Head of caudate nucleus (tissue), 42 donors: ENCODE measurements at regions not wholly inside any gene's neighbourhood (a gene's known extent, or its start where the extent isn't known, plus 50 kb on each side); places are given as distances from the start of the nearest gene placed in this dataset.

Experiments used
- DNase-seq, 42 donors: peaks; one replicate each; pipeline versions ENCODE4 v3.0.0 to v3.0.0-alpha.2; 2020 to 2021; ENCODE audit warnings: mixed read lengths in 7 of 42
- intact Hi-C: fragments of 100-400 bp; cut with DNase I; formaldehyde crosslinking; loops from one replicate; pipeline ENCODE4 v1.15.0; 2022

DNA sequence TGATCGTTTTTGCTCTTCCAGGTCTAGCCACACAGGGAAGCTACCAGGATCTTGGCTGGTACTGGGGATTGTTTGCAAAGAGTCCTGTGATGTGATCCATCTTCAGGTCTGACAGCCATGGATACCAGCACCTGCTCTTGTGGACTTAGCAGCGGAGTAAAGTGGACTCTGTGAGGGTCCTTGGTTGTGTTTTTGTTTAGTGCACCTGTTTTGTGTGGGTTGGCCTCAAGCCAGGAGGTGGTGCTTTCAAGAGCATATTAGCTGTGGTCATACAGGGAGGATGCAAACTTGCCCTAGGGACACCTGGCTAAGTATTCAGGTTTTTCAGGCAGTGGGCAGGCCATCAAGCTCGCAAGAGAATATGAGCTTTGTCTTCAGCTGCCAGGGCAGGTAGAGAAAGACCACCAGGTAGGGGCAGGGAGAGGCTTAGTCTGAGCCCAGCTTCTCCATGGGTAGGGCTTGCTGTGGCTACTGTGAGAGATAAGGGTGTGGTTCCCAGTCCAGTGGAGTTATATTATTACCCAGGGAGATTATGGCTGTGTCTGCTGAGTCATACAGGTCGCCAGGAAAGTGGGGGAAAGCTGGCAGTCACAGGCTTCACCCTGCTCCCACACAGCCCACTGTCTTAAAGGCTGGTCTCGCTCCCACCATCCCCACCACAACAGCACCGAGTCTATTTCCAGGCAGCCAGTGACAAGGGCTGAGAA lies 293.7 kb downstream of the PCDH18 start:
- intact Hi-C loops: no loop called here

GRCh38 chr4:137226900-137227299 lies 305.4 kb downstream of the PCDH18 start:
- DNase-seq: no peak
- intact Hi-C loops: no loop called here

More for the DNA sequence above, 293.7 kb downstream of the PCDH18 start:
- no peak for DNase-seq

DNA sequence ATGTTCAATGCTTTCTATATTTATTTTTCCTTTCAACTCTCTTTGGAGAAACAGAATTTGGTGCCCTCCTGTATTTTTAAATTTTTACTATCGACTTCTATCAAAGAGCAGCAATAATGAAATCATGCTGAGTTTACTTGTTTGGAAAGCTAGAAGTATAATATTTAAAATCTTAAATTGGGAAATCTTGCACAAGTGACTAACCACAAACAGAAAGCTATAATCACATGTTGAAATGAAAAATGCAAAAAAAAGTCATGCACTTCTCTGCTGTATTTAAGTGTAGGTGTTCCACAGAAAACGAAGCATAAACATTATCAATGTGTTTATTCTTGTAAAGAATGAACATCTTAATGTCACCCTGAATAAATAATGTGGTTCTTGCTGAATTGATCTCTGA lies 306.1 kb downstream of the PCDH18 start:
- DNase-seq: no peak
- intact Hi-C loops: no loop called here

DNA sequence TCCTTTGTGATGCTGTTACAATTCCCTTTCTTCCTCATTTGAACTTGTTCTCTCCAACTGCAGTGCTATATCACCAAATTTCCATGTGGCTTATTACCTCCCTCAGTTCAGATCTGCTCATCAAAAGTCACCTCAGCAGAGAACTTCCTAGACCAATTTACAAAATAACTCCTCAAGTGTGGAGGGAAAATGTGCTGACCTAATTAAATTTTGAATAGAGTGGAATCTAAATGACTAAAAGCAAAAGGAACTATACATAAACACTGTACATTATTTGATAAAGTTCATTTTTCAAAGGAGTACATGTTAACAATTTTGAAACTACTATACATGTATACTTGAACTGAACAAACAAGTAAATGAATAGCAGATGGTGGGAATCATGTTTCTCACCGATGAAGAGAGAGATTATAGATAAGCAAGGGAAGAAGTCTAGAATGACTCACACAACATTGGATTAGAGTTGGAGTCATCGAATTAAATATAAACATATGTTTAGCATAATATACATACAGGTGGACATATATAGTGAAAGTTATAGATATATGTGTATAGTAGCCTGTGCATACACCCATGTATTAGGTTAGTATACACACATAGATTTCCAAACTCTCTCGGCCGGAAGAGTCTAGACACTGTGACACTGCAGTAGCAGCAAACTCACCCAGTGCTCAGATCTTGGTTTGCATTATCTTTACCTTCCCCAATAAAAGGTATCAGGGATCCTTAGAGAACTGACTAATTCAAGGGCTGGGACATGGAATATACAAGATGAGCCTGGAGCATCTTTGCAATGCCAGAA lies 318.7 kb downstream of the PCDH18 start:
- intact Hi-C loops: no loop called here
- DNase-seq: no peak

- intact Hi-C loops: no loop called here
- peak in 5 of 42 donors; percentile 6 to 45 (median 38) for DNase-seq
Observed at GRCh38 chr4:137212601-137213000, 319.7 kb downstream of the PCDH18 start.

DNA sequence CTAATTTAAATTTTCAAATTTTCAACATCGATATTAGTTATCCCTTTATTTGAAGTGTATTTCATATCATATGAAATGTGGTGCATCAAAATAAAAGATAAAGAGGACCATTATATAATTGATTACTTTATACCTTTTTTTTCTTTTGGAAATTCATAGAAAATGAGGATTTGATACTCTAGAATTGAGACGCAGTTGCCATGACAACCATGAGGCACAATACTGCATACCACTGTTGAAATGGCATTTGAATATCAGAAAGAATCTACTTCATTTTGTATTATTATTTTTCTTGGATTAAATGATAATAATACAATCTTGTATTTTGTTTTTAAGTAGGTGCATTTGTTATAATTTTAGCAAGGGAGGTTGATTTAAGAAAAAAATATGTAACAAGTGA lies 323.1 kb downstream of the PCDH18 start:
- DNase-seq: peak in 1 of 42 donors; percentile 3
- intact Hi-C loops: no loop called here

DNA sequence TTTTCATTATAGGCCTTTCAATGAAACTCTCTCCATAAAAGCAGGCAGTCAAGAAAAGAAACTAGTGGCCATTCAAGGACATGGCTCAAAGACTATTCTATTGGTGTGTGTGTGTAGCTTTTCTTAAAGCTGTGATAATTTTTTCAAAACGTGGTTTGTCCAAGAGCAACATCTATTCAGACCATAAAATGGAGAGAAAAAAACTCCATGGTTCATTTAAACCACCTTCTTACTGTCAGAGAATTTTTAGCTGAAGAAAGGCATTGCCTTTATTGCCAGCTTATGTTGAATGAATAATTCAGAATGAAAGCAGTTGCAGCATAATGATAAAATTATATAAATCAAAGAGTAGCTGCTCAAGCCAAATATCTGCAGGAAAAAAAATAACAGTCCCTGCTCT lies 325.5 kb downstream of the PCDH18 start:
- DNase-seq: no peak
- intact Hi-C loops: no loop called here

- no peak for DNase-seq
- intact Hi-C loops: no loop called here
Observed at GRCh38 chr4:137203601-137204000, 328.7 kb downstream of the PCDH18 start.

DNA sequence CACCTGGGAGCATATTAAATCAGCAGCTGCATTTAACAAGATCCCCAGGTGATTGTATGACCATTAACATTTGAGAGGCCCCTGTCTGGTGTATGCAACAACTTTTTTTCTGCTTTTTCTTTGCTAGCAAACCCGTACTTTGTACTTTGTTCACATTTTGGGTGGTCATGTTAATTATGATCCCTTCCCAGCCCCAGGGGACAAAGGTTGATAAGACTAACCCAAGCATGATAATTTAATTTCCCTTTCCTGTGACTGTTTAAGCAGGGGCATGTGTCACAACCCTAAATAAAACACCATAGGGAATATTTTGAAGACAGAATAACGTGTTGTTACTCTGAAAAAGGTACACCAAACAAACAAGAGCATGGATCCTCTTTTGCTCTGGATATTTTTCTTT lies 332.0 kb downstream of the PCDH18 start:
- DNase-seq: no peak
- intact Hi-C loops: no loop called here

DNA sequence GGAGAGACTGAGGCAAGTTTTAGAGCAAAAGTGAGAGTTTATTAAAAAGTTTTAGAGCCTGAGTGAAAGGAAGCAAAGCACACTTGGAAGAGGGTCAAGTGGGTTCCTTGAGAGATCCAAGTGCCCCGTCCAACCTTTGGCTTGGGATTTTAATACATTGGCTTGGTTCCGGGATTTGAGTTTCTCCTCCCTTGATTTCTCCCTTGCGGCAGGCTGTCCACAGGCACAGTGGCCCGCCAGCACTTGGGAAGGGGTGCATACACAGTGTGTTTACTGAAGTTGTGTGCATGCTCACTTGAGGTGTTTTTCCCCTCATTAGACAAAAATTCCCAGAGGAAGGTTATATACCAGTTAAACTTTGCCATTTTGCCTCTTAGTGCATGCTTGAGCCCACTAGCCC lies 333.5 kb downstream of the PCDH18 start:
- intact Hi-C loops: no loop called here
- no peak for DNase-seq

- intact Hi-C loops: no loop called here
Observed at GRCh38 chr4:137194670-137195069, 337.6 kb downstream of the PCDH18 start.

DNA sequence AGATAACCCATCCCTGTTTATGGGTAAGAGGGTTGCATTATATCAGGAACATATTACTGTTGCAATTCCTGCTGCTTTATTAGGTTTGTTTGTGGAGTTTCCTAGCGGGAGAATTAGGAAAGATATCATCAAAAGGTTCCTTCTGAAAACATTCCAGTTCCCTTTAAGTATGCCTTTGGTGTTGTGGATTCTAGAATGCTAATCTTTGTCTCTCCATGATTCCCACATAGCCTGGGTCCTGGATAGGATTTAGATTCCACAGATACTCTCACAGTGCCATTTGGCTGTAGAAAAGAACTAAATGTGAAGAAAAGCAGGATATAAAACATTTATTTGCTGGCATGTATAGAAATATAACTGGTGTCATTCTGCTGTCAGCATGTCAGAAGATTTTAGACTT lies 338.7 kb downstream of the PCDH18 start:
- intact Hi-C loops: no loop called here
- no peak for DNase-seq

More at GRCh38 chr4:137194670-137195069, 337.6 kb downstream of the PCDH18 start:
- no peak for DNase-seq

DNA sequence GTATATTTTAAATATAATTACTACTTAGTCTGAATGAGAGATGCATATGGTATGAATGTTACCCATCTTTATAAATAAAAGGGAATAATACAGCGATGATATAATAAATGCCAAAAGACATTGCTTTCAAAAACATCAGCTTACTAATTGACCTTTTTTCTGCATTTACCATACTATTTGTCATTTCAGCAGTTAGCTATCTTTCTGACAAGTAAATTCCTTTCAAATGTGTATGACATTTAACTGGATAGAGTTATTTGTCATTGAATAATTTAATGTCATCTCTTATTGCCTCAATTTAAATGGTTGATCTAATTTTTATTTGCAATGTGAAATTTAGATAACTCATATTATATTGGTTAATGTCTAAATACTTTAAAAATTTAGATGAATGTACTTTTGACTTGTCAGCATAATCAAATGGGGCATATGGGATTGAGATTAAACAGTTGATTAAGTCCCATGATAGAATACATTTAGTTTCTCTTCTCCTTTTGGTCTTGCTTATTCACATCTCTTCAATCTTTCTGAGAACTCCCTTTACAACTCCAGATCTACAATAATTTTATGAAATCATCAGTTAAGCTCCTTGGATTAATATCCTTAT lies 350.9 kb downstream of the PCDH18 start:
- intact Hi-C loops: no loop called here
- no peak for DNase-seq

- no peak for DNase-seq
- intact Hi-C loops: no loop called here
Observed at GRCh38 chr4:137180349-137180748, 351.9 kb downstream of the PCDH18 start.

GRCh38 chr4:137156807-137157206 lies 375.5 kb downstream of the PCDH18 start:
- no peak for DNase-seq
- intact Hi-C loops: no loop called here

DNA sequence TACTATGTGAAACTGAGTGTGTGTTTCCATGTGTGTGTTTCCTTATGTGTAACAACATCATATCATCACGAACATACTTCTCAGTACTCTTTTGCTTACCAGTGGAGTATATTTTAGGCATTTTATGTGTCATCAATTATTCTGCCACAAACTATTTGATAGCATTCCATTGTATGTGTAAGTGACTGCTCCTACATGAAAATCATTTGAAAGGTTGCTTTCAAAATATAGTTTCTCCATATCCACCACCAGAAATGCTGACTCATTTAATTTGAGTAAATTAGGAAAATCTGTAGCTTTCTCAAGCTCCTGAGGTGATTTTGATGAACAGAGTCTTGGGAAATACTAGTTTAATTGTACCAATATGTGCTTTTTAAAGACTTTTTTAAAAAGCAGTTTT lies 376.2 kb downstream of the PCDH18 start:
- intact Hi-C loops: no loop called here
- no peak for DNase-seq

- intact Hi-C loops: no loop called here
Observed at GRCh38 chr4:137131201-137131600, 401.1 kb downstream of the PCDH18 start.

GRCh38 chr4:137129845-137130244 lies 402.4 kb downstream of the PCDH18 start:
- DNase-seq: no peak
- intact Hi-C loops: no loop called here

More at GRCh38 chr4:137131201-137131600, 401.1 kb downstream of the PCDH18 start:
- DNase-seq: no peak

DNA sequence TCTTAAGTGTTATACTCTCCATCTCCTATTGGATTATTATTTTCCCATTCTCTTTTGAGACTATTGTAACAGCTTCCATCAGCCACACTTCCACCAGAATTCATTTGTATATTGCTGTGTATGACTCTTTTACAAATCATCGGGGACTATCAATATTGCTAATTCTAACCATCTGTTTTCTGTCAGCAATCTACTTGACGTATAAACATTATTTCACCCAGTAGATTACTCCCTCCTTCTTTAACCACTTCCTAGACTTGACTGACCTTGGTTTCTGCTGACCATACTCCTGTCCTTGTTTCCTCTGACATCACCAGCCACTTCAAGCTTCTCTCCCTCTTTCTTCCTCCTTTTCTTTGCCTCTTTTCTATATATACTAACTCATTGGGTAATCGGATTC lies 402.9 kb downstream of the PCDH18 start:
- no peak for DNase-seq
- intact Hi-C loops: no loop called here

DNA sequence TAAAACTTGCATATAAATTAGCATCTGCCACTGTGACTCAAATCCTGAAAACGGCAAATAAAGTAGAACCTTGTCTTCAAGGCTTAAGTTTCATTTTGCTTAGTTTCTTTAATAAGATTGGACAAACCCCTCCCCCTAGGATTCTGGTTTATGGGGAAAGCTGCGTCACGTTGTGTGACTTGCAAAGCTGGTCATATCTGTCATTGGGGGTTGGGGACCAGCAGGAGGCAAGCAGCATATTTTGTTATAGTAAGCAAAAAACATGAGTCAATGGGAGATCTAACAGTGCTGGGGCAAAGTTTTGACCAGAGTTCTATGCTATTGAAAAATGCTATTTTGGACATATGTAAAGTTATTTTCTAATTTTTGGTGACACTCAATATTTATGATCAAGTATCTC lies 407.3 kb downstream of the PCDH18 start:
- DNase-seq: peak in 1 of 42 donors; percentile 1
- intact Hi-C loops: no loop called here
